ENCODE measurements at regions not wholly inside any gene's neighbourhood (a gene's known extent, or its start where the extent isn't known, plus 50 kb on each side); places are given as distances from the start of the nearest gene placed in this dataset.

DNA sequence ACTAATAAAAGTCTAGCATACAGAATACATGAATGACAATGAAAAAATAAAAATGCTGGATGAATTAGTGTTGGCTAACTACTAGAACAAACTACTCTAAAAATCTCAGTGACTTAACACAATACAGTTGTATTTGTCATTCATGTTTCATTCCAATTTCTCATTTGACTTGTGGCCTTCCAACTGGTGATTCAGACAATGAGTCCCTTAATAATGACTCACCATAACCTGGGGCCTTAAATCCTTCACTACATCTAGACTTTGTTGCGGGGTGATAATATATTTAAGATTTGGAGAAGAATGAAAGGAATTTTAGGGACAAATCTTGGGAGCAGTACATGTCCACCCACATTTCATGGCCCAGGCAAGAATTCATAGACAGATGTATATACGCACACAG lies 90.5 kb upstream of the POM121L12 start:
- no peak for DNase-seq
- no peaks in the 10 kb centered on the region for H3K4me1 ChIP-seq
- H3K27ac ChIP-seq = no peak overlapping the region
- no peaks in the 10 kb centered on the region for H3K36me3 ChIP-seq
- H3K9me3 ChIP-seq = peaks cover 0 to 15% (median 3%) of the 10 kb centered on the region in 4 donors
- no peak overlapping the region for H3K4me3 ChIP-seq
- TF ChIP-seq EP300 (IDR thresholded peaks at IDR 0.05) = no peak
- TF ChIP-seq, protein P1, sequence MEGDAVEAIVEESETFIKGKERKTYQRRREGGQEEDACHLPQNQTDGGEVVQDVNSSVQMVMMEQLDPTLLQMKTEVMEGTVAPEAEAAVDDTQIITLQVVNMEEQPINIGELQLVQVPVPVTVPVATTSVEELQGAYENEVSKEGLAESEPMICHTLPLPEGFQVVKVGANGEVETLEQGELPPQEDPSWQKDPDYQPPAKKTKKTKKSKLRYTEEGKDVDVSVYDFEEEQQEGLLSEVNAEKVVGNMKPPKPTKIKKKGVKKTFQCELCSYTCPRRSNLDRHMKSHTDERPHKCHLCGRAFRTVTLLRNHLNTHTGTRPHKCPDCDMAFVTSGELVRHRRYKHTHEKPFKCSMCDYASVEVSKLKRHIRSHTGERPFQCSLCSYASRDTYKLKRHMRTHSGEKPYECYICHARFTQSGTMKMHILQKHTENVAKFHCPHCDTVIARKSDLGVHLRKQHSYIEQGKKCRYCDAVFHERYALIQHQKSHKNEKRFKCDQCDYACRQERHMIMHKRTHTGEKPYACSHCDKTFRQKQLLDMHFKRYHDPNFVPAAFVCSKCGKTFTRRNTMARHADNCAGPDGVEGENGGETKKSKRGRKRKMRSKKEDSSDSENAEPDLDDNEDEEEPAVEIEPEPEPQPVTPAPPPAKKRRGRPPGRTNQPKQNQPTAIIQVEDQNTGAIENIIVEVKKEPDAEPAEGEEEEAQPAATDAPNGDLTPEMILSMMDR (IDR thresholded peaks at IDR 0.05) = no peak
- TF ChIP-seq POLR2AphosphoS5 (IDR thresholded peaks at IDR 0.05) = no peak
- TF ChIP-seq POLR2A (IDR thresholded peaks at IDR 0.05) = no peak
- intact Hi-C loops (cut with DNase I; ENCODE audit: low total_unique reads) = no loop called here
- H3K27me3 ChIP-seq = no peaks in the 10 kb centered on the region
- WGBS, 5 donors = 73 to 88% (median 84%) methylated on average over 2 of the region's 2 CpGs

DNA sequence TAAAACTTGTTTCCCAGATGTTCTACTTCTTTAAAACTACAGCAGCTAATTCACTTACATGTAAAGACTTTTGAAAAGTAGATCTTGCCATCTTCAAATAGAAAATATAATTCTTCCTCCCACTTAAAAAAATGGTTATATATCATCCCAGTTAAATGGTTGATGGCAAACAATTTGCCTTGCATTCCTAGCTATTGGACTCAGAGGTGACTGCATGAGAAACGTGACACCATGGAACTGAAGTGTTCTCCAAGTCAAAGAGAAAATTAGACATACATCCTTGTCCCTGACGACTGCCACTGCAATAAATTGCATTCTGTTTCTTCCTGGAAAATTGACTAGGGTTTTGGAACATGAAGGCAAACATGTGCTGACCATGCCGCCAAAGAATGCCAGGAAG lies 95.0 kb upstream of the POM121L12 start:
- intact Hi-C loops (cut with DNase I; ENCODE audit: low total_unique reads) = no loop called here
- Histone ChIP-seq H3K4me1 (no peaks in the 10 kb centered on the region), H3K27ac (no peak overlapping the region), H3K9me3 (peaks cover 0 to 5% (median 0%) of the 10 kb centered on the region in 4 donors), H3K27me3 (no peaks in the 10 kb centered on the region), H3K36me3 (no peaks in the 10 kb centered on the region), H3K4me3 (no peak overlapping the region)
- WGBS, 5 donors = 56 to 73% (median 64%) methylated on average over 3 of the region's 3 CpGs
- TF ChIP-seq POLR2AphosphoS5 (IDR thresholded peaks at IDR 0.05) (no peak), EP300 (IDR thresholded peaks at IDR 0.05) (no peak), POLR2A (IDR thresholded peaks at IDR 0.05) (no peak)
- TF ChIP-seq, protein P1 (IDR thresholded peaks at IDR 0.05) = no peak
- DNase-seq = no peak

DNA sequence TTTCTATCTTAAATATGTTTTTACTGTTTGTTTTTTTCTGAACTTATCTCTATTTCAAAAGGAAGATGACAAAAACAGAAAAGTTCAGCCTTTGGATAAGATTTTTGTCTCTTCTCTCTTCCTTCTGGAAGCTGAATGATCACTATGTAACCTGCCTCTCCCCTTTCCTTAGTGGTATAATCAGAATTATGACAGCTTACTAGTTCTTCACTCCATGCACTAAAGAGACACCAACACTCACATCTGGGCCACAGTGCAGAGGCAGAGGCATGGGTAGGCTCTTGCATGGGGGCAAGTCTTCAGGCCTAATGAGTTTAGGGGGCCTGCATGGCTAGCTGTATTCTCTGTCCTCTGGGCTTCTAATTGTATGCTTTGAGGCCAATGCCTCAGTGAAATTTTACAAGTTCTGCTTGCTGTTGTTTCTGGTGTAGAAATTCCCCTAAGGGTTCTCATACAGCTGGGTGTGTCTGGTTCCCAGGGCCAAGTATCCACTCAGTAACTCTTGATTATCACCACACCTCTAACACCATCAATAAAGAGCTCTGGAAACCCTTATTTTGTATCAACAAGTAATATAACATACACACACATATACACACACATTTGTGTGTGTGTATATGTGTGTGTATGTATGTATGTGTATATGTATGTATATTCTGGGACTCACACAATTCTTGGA lies 96.8 kb upstream of the POM121L12 start:
- H3K4me1 ChIP-seq = no peaks in the 10 kb centered on the region
- DNase-seq = no peak
- intact Hi-C loops (cut with DNase I; ENCODE audit: low total_unique reads) = no loop called here
- no peaks in the 10 kb centered on the region for H3K36me3 ChIP-seq
- TF ChIP-seq POLR2A (IDR thresholded peaks at IDR 0.05) (no peak), EP300 (IDR thresholded peaks at IDR 0.05) (no peak), POLR2AphosphoS5 (IDR thresholded peaks at IDR 0.05) (no peak)
- TF ChIP-seq, protein P1 (IDR thresholded peaks at IDR 0.05) = no peak
- no peak overlapping the region for H3K27ac ChIP-seq
- H3K9me3 ChIP-seq = peaks cover 0 to 10% (median 5%) of the 10 kb centered on the region in 4 donors
- H3K27me3 ChIP-seq = no peaks in the 10 kb centered on the region
- H3K4me3 ChIP-seq = no peak overlapping the region

DNA sequence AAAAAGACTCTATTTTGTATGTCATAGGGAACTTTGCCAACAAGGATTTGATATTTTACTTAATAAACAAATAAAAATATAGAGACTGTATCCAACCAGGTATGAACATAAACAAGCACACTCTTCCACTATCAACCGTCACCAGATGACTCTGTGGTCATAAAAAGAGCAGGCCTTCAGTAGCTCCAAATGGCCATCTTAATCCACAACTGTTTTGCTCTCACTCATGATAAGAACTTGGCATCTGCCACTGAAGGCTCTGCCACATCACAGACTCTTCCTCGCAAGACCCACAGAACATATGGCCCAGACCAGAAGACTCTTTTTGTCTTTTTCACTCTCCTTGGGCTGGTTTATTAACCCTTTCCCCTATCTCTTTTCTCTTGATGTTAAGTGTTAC lies 98.7 kb upstream of the POM121L12 start:
- no peak for DNase-seq
- intact Hi-C loops (cut with DNase I; ENCODE audit: low total_unique reads) = no loop called here
- Histone ChIP-seq H3K27me3 (no peaks in the 10 kb centered on the region), H3K27ac (no peak overlapping the region), H3K36me3 (no peaks in the 10 kb centered on the region), H3K4me1 (no peaks in the 10 kb centered on the region), H3K4me3 (no peak overlapping the region), H3K9me3 (peaks cover 0 to 12% (median 3%) of the 10 kb centered on the region in 4 donors)
- WGBS, 5 donors = 33 to 41% (median 36%) methylated on average over 2 of the region's 2 CpGs
- no peak for TF ChIP-seq EP300 (IDR thresholded peaks at IDR 0.05)
- no peak for TF ChIP-seq POLR2AphosphoS5 (IDR thresholded peaks at IDR 0.05)
- no peak for TF ChIP-seq POLR2A (IDR thresholded peaks at IDR 0.05)
- TF ChIP-seq, protein P1 (IDR thresholded peaks at IDR 0.05) = no peak
